ENCODE measurements at regions not wholly inside any gene's neighbourhood (a gene's known extent, or its start where the extent isn't known, plus 50 kb on each side); places are given as distances from the start of the nearest gene placed in this dataset.

DNA sequence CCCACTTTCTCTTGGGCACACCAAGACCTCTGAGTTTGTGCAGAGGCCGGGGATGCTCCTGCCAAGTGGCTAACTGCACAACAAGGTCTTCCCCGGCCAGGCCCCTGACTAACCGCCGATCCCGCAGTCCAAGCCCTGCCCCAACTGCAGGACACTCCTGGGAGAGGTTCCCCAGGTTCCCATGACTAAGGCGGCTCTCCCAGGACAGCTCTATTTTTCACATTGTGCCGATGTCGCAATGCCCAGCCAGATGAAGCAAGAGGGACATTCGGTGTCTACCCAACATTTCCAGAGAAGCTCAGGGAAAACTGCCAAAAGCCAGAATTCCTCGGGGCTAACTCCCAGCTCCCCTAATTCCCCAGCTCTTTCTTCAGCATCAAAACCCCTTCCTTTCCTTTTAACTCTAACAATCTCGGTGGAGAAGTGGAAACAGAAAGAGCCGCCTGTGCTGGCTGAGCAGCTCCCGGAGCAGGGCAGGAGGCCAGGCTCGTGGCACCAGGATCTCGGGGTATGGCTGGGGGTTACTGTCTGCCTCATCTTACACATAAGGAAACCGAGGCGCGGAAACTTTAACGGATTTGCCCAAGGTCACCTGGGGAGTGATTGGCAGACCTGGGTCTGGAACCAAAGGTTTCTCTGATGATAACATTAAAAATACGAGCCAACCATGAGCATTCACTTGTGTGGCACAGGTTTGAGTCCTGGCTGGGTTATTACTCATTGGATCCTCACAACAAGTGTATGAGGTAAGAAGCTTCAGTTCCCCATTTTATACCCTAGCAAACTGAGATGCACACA lies 318.2 kb downstream of the BCL11B start:
- peaks cover 9% of the 10 kb centered on the region for H3K4me1 Mint-ChIP-seq
- H3K36me3 Mint-ChIP-seq, result no peaks in the 10 kb centered on the region
- peaks cover 4% of the 10 kb centered on the region for H3K9me3 Mint-ChIP-seq
- ChIA-PET CTCF (interaction anchor here (0.6 kb wide), 2 partner anchors 245 to 1403 kb away, joined by 4 read pairs; no protein-coding TSS in a partner anchor), POLR2A (no interaction called here)
- H3K27me3 Mint-ChIP-seq (ENCODE audit: low read depth), result no peaks in the 10 kb centered on the region; the same call in 1 of the 2 replicates
- no peak overlapping the region for H3K27ac Mint-ChIP-seq
- DNase-seq (ENCODE audit: low spot score) (no peak), ATAC-seq (no peak)
- no peak overlapping the region for H3K4me3 Mint-ChIP-seq
- TF ChIP-seq, protein P1, sequence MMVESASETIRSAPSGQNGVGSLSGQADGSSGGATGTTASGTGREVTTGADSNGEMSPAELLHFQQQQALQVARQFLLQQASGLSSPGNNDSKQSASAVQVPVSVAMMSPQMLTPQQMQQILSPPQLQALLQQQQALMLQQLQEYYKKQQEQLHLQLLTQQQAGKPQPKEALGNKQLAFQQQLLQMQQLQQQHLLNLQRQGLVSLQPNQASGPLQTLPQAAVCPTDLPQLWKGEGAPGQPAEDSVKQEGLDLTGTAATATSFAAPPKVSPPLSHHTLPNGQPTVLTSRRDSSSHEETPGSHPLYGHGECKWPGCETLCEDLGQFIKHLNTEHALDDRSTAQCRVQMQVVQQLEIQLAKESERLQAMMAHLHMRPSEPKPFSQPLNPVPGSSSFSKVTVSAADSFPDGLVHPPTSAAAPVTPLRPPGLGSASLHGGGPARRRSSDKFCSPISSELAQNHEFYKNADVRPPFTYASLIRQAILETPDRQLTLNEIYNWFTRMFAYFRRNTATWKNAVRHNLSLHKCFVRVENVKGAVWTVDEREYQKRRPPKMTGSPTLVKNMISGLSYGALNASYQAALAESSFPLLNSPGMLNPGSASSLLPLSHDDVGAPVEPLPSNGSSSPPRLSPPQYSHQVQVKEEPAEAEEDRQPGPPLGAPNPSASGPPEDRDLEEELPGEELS (CRISPR knock-in tag; IDR thresholded peaks at IDR 0.05), result no peak
- TF ChIP-seq, protein P2, sequence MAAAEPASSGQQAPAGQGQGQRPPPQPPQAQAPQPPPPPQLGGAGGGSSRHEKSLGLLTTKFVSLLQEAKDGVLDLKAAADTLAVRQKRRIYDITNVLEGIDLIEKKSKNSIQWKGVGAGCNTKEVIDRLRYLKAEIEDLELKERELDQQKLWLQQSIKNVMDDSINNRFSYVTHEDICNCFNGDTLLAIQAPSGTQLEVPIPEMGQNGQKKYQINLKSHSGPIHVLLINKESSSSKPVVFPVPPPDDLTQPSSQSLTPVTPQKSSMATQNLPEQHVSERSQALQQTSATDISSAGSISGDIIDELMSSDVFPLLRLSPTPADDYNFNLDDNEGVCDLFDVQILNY (CRISPR knock-in tag; IDR thresholded peaks at IDR 0.05), result no peak
- TF ChIP-seq NR1H2 (CRISPR knock-in tag; IDR thresholded peaks at IDR 0.05), result no peak
- TF ChIP-seq, protein P3, sequence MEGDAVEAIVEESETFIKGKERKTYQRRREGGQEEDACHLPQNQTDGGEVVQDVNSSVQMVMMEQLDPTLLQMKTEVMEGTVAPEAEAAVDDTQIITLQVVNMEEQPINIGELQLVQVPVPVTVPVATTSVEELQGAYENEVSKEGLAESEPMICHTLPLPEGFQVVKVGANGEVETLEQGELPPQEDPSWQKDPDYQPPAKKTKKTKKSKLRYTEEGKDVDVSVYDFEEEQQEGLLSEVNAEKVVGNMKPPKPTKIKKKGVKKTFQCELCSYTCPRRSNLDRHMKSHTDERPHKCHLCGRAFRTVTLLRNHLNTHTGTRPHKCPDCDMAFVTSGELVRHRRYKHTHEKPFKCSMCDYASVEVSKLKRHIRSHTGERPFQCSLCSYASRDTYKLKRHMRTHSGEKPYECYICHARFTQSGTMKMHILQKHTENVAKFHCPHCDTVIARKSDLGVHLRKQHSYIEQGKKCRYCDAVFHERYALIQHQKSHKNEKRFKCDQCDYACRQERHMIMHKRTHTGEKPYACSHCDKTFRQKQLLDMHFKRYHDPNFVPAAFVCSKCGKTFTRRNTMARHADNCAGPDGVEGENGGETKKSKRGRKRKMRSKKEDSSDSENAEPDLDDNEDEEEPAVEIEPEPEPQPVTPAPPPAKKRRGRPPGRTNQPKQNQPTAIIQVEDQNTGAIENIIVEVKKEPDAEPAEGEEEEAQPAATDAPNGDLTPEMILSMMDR (IDR thresholded peaks at IDR 0.05), result no peak
- TF ChIP-seq, protein P4, sequence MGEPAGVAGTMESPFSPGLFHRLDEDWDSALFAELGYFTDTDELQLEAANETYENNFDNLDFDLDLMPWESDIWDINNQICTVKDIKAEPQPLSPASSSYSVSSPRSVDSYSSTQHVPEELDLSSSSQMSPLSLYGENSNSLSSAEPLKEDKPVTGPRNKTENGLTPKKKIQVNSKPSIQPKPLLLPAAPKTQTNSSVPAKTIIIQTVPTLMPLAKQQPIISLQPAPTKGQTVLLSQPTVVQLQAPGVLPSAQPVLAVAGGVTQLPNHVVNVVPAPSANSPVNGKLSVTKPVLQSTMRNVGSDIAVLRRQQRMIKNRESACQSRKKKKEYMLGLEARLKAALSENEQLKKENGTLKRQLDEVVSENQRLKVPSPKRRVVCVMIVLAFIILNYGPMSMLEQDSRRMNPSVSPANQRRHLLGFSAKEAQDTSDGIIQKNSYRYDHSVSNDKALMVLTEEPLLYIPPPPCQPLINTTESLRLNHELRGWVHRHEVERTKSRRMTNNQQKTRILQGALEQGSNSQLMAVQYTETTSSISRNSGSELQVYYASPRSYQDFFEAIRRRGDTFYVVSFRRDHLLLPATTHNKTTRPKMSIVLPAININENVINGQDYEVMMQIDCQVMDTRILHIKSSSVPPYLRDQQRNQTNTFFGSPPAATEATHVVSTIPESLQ (CRISPR knock-in tag; IDR thresholded peaks at IDR 0.05), result no peak
- TF ChIP-seq TP53 (CRISPR knock-in tag; IDR thresholded peaks at IDR 0.05), result no peak
- TF ChIP-seq ZNF416 (CRISPR knock-in tag; IDR thresholded peaks at IDR 0.05), result no peak
- no peak for TF ChIP-seq MYBL2 (CRISPR knock-in tag; IDR thresholded peaks at IDR 0.05)
- no peak for TF ChIP-seq ZNF396 (CRISPR knock-in tag; IDR thresholded peaks at IDR 0.05; ENCODE audit: borderline replicate concordance)
- TF ChIP-seq, protein P5, sequence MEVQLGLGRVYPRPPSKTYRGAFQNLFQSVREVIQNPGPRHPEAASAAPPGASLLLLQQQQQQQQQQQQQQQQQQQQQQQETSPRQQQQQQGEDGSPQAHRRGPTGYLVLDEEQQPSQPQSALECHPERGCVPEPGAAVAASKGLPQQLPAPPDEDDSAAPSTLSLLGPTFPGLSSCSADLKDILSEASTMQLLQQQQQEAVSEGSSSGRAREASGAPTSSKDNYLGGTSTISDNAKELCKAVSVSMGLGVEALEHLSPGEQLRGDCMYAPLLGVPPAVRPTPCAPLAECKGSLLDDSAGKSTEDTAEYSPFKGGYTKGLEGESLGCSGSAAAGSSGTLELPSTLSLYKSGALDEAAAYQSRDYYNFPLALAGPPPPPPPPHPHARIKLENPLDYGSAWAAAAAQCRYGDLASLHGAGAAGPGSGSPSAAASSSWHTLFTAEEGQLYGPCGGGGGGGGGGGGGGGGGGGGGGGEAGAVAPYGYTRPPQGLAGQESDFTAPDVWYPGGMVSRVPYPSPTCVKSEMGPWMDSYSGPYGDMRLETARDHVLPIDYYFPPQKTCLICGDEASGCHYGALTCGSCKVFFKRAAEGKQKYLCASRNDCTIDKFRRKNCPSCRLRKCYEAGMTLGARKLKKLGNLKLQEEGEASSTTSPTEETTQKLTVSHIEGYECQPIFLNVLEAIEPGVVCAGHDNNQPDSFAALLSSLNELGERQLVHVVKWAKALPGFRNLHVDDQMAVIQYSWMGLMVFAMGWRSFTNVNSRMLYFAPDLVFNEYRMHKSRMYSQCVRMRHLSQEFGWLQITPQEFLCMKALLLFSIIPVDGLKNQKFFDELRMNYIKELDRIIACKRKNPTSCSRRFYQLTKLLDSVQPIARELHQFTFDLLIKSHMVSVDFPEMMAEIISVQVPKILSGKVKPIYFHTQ (CRISPR knock-in tag; IDR thresholded peaks at IDR 0.05), result no peak
- TF ChIP-seq, protein P6, sequence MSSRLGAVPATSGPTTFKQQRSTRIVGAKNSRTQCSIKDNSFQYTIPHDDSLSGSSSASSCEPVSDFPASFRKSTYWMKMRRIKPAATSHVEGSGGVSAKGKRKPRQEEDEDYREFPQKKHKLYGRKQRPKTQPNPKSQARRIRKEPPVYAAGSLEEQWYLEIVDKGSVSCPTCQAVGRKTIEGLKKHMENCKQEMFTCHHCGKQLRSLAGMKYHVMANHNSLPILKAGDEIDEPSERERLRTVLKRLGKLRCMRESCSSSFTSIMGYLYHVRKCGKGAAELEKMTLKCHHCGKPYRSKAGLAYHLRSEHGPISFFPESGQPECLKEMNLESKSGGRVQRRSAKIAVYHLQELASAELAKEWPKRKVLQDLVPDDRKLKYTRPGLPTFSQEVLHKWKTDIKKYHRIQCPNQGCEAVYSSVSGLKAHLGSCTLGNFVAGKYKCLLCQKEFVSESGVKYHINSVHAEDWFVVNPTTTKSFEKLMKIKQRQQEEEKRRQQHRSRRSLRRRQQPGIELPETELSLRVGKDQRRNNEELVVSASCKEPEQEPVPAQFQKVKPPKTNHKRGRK (CRISPR knock-in tag; IDR thresholded peaks at IDR 0.05; ENCODE audit: borderline replicate concordance), result no peak
- TF ChIP-seq FOXK1 (CRISPR knock-in tag; IDR thresholded peaks at IDR 0.05), result no peak
- TF ChIP-seq, protein P7, sequence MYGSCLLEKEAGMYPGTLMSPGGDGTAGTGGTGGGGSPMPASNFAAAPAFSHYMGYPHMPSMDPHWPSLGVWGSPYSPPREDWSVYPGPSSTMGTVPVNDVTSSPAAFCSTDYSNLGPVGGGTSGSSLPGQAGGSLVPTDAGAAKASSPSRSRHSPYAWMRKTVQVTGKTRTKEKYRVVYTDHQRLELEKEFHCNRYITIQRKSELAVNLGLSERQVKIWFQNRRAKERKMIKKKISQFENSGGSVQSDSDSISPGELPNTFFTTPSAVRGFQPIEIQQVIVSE (CRISPR knock-in tag; IDR thresholded peaks at IDR 0.05; ENCODE audit: borderline replicate concordance), result no peak
- no peak for TF ChIP-seq ATF1 (CRISPR knock-in tag; IDR thresholded peaks at IDR 0.05)
- TF ChIP-seq, protein P8, sequence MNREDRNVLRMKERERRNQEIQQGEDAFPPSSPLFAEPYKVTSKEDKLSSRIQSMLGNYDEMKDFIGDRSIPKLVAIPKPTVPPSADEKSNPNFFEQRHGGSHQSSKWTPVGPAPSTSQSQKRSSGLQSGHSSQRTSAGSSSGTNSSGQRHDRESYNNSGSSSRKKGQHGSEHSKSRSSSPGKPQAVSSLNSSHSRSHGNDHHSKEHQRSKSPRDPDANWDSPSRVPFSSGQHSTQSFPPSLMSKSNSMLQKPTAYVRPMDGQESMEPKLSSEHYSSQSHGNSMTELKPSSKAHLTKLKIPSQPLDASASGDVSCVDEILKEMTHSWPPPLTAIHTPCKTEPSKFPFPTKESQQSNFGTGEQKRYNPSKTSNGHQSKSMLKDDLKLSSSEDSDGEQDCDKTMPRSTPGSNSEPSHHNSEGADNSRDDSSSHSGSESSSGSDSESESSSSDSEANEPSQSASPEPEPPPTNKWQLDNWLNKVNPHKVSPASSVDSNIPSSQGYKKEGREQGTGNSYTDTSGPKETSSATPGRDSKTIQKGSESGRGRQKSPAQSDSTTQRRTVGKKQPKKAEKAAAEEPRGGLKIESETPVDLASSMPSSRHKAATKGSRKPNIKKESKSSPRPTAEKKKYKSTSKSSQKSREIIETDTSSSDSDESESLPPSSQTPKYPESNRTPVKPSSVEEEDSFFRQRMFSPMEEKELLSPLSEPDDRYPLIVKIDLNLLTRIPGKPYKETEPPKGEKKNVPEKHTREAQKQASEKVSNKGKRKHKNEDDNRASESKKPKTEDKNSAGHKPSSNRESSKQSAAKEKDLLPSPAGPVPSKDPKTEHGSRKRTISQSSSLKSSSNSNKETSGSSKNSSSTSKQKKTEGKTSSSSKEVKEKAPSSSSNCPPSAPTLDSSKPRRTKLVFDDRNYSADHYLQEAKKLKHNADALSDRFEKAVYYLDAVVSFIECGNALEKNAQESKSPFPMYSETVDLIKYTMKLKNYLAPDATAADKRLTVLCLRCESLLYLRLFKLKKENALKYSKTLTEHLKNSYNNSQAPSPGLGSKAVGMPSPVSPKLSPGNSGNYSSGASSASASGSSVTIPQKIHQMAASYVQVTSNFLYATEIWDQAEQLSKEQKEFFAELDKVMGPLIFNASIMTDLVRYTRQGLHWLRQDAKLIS (CRISPR knock-in tag; IDR thresholded peaks at IDR 0.05; ENCODE audit: borderline replicate concordance), result no peak
- no peak for TF ChIP-seq ESRRA (CRISPR knock-in tag; IDR thresholded peaks at IDR 0.05; ENCODE audit: borderline replicate concordance)
- TF ChIP-seq, protein P9, sequence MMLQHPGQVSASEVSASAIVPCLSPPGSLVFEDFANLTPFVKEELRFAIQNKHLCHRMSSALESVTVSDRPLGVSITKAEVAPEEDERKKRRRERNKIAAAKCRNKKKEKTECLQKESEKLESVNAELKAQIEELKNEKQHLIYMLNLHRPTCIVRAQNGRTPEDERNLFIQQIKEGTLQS (CRISPR knock-in tag; conservative IDR thresholded peaks at IDR 0.05), result no peak
- no peak for TF ChIP-seq SOX15 (CRISPR knock-in tag; IDR thresholded peaks at IDR 0.05)

Data from WTC11 (cell line).